NCI-H146 treated with DMSO at 0.1 percent for 48 hours (cell line): ENCODE measurements at regions not wholly inside any gene's neighbourhood (a gene's known extent, or its start where the extent isn't known, plus 50 kb on each side); places are given as distances from the start of the nearest gene placed in this dataset.
"Not testable (repeated sequence)": the region's sequence is repeated elsewhere in the genome, so short reads cannot be mapped to it uniquely, and the experiment has no call there.

ENCODE experiments used
- DNase-seq: peaks from one replicate; lab custom pipeline; 2025; ENCODE audit not compliant: unreplicated experiment; lab: John Stamatoyannopoulos, UW

GRCh38 chr7:152905949-152906348 lies 146.4 kb downstream of the ACTR3B start:
- no peak for DNase-seq

- DNase-seq, result no peak
These were observed 147.7 kb downstream of the ACTR3B start for GRCh38 chr7:152907042-152907761.

- no peak for DNase-seq
These were observed 149.7 kb downstream of the ACTR3B start for GRCh38 chr7:152909280-152909679.

GRCh38 chr7:152909683-152910544 lies 150.4 kb downstream of the ACTR3B start:
- no peak for DNase-seq

- DNase-seq, result no peak
These were observed 151.1 kb downstream of the ACTR3B start for GRCh38 chr7:152910545-152911225.

GRCh38 chr7:152911226-152911560 lies 151.6 kb downstream of the ACTR3B start:
- DNase-seq, result no peak

GRCh38 chr7:152911922-152912321 lies 152.4 kb downstream of the ACTR3B start:
- no peak for DNase-seq

- no peak for DNase-seq
These were observed 153.0 kb downstream of the ACTR3B start for GRCh38 chr7:152912511-152912910.

- no peak for DNase-seq
These were observed 153.9 kb downstream of the ACTR3B start for GRCh38 chr7:152913492-152913891.

GRCh38 chr7:152914014-152914844 lies 154.7 kb downstream of the ACTR3B start:
- DNase-seq, result no peak

GRCh38 chr7:152914845-152915102 lies 155.2 kb downstream of the ACTR3B start:
- not testable (repeated sequence) for DNase-seq

- no peak for DNase-seq
These were observed 162.9 kb downstream of the ACTR3B start for GRCh38 chr7:152922318-152923081.

- no peak for DNase-seq
These were observed 164.2 kb downstream of the ACTR3B start for GRCh38 chr7:152923711-152924110.

GRCh38 chr7:152924238-152924637 lies 164.7 kb downstream of the ACTR3B start:
- DNase-seq, result no peak

- no peak for DNase-seq
These were observed 165.4 kb downstream of the ACTR3B start for GRCh38 chr7:152924826-152925411.

GRCh38 chr7:152925412-152926147 lies 166.0 kb downstream of the ACTR3B start:
- no peak for DNase-seq

GRCh38 chr7:152931633-152932032 lies 172.1 kb downstream of the ACTR3B start:
- peak; percentile 96 for DNase-seq

- no peak for DNase-seq
These were observed 177.7 kb downstream of the ACTR3B start for GRCh38 chr7:152937282-152937681.

- DNase-seq, result not testable (repeated sequence)
These were observed 187.1 kb downstream of the ACTR3B start for GRCh38 chr7:152946616-152947015.
